ENCODE measurements at regions not wholly inside any gene's neighbourhood (a gene's known extent, or its start where the extent isn't known, plus 50 kb on each side); places are given as distances from the start of the nearest gene placed in this dataset.

DNA sequence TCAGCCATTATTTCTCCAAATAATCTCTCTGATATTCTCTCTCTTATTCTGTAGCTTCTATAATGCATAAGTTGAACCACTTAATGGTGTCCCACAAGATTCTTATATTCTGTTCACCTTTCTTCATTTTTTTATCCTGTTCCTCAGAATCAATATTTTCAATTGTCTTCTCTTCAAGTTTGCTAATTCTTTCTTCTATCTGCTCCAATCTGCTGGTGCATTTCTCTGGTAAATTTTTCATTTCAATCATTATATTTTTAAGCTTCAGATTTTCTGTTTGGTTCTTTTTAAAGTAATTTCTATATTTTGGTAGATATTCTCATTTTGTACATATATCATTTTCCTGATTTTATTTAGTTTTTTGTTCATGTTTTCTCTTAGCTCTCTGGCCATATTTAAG, 272.6 kb downstream of the ZEB1 start:
- no peak for ATAC-seq
- H3K4me3 Mint-ChIP-seq: no peak overlapping the region
- no peaks in the 10 kb centered on the region for H3K36me3 Mint-ChIP-seq (ENCODE audit: insufficient read depth)
- peaks cover 19% of the 10 kb centered on the region for H3K9me3 Mint-ChIP-seq
- no peak for DNase-seq
- H3K27me3 Mint-ChIP-seq (ENCODE audit: low read depth): peaks cover 35% of the 10 kb centered on the region
- peaks cover 4% of the 10 kb centered on the region for H3K4me1 Mint-ChIP-seq (ENCODE audit: low read depth)

DNA sequence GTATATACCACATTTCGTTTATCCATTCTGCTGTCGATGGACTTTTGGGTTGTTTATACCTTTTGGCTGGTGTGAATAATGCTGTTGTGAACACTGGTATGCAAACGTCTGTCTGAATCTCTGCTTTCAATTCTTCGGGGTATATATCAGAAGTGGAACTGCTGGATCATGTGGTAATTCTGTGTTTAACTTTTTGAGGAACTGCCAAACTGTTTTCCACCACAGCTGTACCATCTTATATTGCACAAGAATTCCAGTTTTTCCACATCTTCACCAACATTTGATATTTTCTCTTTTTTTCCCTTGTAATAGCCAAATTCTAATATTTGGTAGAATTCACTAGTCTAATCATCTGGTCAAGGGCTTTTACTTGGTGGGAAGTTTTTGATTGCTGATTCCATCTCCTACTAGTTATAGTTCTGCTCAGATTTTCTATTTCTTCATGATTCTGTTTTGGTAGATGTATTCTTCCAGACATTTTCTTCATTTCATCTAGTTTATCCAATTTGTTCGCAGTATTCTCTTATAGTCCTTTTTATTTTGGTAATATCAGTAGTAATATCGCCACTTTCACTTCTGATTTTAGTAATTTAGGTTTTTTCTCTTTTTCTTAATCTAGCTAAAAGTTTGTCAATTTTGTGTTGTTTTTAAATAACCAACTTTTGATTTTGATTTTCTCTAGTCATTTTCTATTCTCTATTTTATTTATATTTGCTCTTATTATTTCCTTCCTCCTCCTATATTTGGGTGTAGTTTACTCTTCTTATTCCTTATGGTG, 271.2 kb downstream of the ZEB1 start:
- H3K36me3 Mint-ChIP-seq (ENCODE audit: insufficient read depth): no peaks in the 10 kb centered on the region
- peaks cover 19% of the 10 kb centered on the region for H3K9me3 Mint-ChIP-seq
- no peak for ATAC-seq
- peaks cover 40% of the 10 kb centered on the region for H3K27me3 Mint-ChIP-seq (ENCODE audit: low read depth)
- H3K4me1 Mint-ChIP-seq (ENCODE audit: low read depth): peaks cover 4% of the 10 kb centered on the region
- no peak overlapping the region for H3K4me3 Mint-ChIP-seq
- DNase-seq: no peak

DNA sequence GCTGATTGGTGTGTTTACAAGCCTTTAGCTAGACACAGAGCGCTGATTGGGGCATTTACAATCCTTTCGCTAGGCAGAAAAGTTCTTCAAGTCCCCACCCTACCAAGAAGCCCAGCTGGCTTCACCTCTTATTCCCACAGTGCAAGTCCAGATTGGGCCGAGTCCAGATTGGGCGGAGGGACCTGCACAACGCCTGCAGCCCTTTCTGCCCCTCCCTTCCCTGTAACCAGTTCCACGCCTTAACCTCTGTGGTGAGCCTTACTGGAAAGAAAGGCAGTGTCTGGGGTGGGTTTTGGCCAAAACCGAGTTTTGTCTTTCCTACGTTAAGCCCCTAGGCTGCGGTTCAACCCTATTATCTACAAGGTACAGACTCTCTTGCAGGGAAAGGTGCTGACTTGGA, 268.7 kb downstream of the ZEB1 start:
- Mint-ChIP-seq H3K36me3 (ENCODE audit: insufficient read depth) (no peaks in the 10 kb centered on the region), H3K4me3 (no peak overlapping the region), H3K27me3 (ENCODE audit: low read depth) (peaks cover 43% of the 10 kb centered on the region), H3K9me3 (peaks cover 19% of the 10 kb centered on the region), H3K4me1 (ENCODE audit: low read depth) (peaks cover 4% of the 10 kb centered on the region)
- no peak for DNase-seq
- no peak for ATAC-seq

DNA sequence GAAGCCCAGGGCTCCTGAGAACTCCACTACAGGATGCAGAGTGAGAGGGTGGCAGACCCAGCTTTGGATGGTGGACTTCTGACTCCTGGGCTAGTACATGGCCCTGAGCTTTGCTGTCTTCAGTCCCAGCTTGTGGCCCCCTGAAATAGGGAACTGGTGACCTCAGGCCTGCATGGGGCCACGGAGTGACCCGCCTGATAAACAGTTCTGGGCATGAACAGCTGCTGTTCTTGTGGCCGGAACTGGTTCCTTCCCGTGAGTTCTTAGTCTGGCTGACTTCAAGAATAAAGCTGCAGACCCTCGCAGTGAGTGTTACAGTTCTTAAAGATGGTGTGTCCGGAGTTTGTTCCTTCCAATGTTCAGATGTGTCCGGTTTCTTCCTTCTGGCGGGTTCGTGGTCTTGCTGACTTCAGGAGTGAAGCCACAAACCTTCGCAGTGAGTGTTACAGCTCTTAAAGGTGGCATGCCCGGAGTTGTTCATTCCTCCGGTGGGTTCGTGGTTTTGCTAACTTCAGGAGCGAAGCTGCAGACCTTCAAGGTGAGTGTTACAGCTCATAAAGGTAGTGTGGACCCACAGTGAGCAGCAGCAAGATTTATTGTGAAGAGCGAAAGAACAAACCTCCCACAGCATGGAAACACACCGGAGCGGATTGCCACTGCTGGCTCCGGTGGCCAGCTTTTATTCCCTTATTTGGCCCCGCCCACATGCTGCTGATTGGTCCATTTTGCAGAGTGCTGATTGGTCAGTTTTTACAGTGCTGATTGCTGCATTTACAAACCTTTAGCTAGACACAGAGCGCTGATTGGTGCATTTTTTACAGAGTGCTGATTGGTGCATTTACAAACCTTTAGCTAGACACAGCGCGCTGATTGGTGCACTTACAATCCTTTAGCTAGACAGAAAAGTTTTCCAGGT, 268.0 kb downstream of the ZEB1 start:
- Mint-ChIP-seq H3K36me3 (ENCODE audit: insufficient read depth) (no peaks in the 10 kb centered on the region), H3K4me1 (ENCODE audit: low read depth) (peaks cover 4% of the 10 kb centered on the region), H3K9me3 (peaks cover 15% of the 10 kb centered on the region), H3K4me3 (no peak overlapping the region), H3K27me3 (ENCODE audit: low read depth) (peaks cover 43% of the 10 kb centered on the region)
- ATAC-seq (no peak), DNase-seq (no peak)

DNA sequence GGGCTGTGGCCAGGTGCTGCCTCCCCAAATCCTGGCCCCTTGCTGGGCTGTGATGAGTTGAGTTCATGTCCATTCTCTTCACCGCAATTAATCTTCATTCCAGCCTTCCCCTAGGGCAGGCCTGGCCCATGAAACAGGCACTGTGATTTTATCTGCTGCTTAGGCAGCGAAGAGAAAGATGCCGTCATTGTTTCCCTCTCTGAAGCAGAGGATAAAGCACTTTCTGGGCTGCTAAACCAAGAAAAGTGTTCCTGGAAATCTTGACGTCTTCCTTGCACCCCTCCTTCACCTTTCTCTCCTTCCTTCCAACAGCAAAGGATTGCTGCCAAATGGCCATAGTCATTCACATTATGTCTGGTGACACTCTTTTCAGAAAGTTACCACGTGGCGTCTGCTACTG, 265.9 kb downstream of the ZEB1 start:
- H3K4me3 Mint-ChIP-seq: no peak overlapping the region
- H3K36me3 Mint-ChIP-seq (ENCODE audit: insufficient read depth): no peaks in the 10 kb centered on the region
- peaks cover 4% of the 10 kb centered on the region for H3K4me1 Mint-ChIP-seq (ENCODE audit: low read depth)
- DNase-seq: no peak
- peaks cover 34% of the 10 kb centered on the region for H3K27me3 Mint-ChIP-seq (ENCODE audit: low read depth)
- H3K9me3 Mint-ChIP-seq: no peaks in the 10 kb centered on the region
- no peak for ATAC-seq

DNA sequence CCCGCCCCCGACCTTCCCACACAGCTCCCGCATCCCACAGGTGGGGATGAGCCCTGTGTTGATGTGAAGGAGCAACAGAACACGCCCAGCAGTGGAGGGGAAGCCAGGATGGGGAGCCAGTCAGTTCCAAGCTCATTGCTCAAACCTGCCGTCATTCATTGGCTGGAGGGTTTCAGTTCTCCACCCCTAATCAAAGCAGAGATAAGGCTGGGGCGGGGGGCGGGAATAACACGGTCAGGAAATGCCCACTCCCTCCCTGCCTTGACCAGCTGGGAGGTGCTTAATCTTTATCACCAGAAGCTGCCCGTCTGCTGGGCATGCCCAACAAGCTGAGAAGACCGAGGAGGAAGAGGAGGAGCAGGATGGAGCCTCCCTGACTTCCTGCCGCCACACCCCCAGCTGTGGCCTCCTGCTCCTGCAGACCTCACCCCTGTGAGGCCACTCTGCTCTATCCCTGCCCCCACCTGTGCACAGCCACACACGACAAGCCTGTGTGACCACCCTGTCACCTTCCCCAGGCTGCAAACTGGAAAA, 265.1 kb downstream of the ZEB1 start:
- H3K36me3 Mint-ChIP-seq (ENCODE audit: insufficient read depth): no peaks in the 10 kb centered on the region
- DNase-seq (no peak), ATAC-seq (no peak)
- H3K4me3 Mint-ChIP-seq: no peak overlapping the region
- peaks cover 4% of the 10 kb centered on the region for H3K4me1 Mint-ChIP-seq (ENCODE audit: low read depth)
- H3K27me3 Mint-ChIP-seq (ENCODE audit: low read depth): peaks cover 34% of the 10 kb centered on the region
- H3K9me3 Mint-ChIP-seq: no peaks in the 10 kb centered on the region

DNA sequence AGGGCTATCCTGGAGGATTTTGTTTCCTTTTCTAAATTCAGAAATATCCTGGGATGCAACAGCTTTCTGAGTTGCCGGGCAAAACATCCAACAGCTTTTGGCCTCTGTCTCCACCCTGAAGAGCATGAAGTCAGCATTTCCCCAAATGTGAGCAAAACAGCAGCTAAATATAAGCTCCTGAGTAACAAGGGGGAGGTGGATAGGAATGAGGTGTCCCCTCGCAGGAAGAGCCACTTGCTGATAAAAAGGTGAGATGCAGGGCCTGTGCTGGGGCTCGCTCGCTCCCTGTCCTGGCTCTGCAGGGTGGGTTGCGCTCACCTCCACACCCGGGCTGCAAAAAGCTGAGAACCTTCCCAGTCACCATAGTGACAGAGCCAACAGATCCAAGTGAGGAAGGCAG, 264.3 kb downstream of the ZEB1 start:
- peaks cover 7% of the 10 kb centered on the region for H3K4me1 Mint-ChIP-seq (ENCODE audit: low read depth)
- ATAC-seq (no peak), DNase-seq (no peak)
- no peaks in the 10 kb centered on the region for H3K36me3 Mint-ChIP-seq (ENCODE audit: insufficient read depth)
- H3K27me3 Mint-ChIP-seq (ENCODE audit: low read depth): peaks cover 30% of the 10 kb centered on the region
- no peak overlapping the region for H3K4me3 Mint-ChIP-seq
- H3K9me3 Mint-ChIP-seq: no peaks in the 10 kb centered on the region

DNA sequence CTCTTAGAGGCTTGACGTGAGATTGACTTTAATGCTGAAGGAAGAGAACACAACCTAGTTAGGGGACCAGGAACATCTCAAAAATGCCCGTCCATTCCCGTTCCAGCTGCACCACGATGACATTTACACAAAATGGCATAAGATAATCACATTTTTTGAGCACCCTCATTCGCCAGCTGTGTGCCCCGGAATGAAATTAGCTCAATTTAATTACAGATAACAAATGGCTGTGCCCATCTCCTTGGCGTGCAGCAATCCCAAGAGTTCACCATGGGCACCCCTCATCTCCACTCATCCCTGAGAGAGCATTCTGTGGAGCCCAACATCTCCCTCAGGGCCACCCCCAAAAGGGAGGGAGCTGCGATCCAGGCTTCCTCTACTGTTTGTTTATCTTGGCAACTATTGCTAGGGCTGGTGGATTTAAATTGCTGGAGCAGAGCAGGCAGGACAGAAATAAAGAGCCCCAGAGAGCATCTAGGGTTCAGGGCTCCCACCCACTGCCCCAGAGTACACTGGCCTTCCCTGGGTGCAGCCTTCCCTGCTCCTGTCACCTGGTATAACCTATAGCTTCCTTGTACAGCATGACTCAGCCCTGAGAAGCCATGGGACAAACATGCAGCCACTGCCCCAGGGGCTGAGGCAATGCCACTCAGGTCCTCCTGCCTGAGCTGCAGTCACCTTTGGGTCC, 263.5 kb downstream of the ZEB1 start:
- no peaks in the 10 kb centered on the region for H3K36me3 Mint-ChIP-seq (ENCODE audit: insufficient read depth)
- H3K4me3 Mint-ChIP-seq: no peak overlapping the region
- H3K27me3 Mint-ChIP-seq (ENCODE audit: low read depth): peaks cover 25% of the 10 kb centered on the region
- DNase-seq: no peak
- no peaks in the 10 kb centered on the region for H3K9me3 Mint-ChIP-seq
- ATAC-seq: no peak
- H3K4me1 Mint-ChIP-seq (ENCODE audit: low read depth): peaks cover 7% of the 10 kb centered on the region

DNA sequence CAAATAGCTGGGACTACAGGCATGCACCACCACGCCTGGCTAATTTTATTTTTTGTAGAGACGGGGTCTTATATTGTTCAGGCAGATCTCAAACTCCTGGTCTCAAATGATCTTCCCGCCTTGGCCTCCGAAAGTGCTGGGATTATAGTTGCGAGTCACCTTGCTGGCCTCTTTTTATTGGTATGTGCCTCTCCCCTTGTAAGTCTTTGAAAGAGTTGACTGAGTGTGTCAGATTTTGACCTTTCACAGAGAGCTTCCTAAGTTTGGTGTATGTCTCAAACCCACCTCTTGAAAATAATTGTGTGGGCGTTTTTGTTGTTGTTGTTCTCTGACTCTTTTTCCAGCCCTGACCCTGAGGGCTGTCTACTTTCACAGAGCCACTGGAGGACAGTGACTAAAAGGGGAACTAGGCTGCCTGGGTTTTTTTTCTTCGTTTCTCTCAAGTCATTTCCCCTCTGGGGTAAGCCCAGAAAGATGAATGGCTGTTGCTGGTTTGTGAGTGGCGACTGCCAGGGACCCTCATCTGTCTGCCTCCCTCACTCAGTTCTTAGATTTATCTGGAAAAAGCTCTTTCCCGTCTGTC, 262.8 kb downstream of the ZEB1 start:
- H3K27me3 Mint-ChIP-seq (ENCODE audit: low read depth): peaks cover 18% of the 10 kb centered on the region
- no peak for ATAC-seq
- no peak overlapping the region for H3K4me3 Mint-ChIP-seq
- DNase-seq: no peak
- peaks cover 3% of the 10 kb centered on the region for H3K9me3 Mint-ChIP-seq
- peaks cover 4% of the 10 kb centered on the region for H3K4me1 Mint-ChIP-seq (ENCODE audit: low read depth)
- no peaks in the 10 kb centered on the region for H3K36me3 Mint-ChIP-seq (ENCODE audit: insufficient read depth)

DNA sequence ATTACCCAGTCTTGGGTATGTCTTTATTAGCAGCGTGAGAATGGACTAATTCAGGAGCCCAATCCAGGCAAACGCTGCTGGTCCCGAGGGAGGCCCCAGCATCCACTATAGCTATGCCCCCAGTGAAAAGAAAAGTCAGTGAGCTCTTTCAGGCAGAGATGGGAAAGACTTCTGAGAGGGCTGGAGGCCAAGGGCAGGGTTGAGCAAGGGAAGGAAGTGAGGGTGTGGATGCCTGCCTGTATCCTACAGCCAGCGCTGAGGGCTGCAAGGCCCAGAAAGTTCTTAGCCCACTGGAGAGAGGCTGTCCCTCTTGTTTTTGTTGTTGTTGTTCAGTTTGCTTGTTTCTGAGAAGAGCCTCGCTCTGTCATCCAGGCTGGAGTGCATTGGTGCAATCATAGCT, 261.6 kb downstream of the ZEB1 start:
- no peak for DNase-seq
- Mint-ChIP-seq H3K9me3 (peaks cover 3% of the 10 kb centered on the region), H3K27me3 (ENCODE audit: low read depth) (peaks cover 12% of the 10 kb centered on the region), H3K36me3 (ENCODE audit: insufficient read depth) (no peaks in the 10 kb centered on the region), H3K4me3 (no peak overlapping the region), H3K4me1 (ENCODE audit: low read depth) (peaks cover 3% of the 10 kb centered on the region)
- no peak for ATAC-seq
